Gastrocnemius medialis (tissue), 4 donors: ENCODE measurements at regions not wholly inside any gene's neighbourhood (a gene's known extent, or its start where the extent isn't known, plus 50 kb on each side); places are given as distances from the start of the nearest gene placed in this dataset.
A peak's percentile ranks its signal among the peaks of the same experiment; 100 is the strongest.

Experiments used
- CTCF ChIP-seq, 5 experiments: fragments of 450-650 bp in 3 of 5; fragments of 200-600 bp in 2 of 5; sonication (generic) in 2 of 5; IDR thresholded peaks in 4 of 5; conservative IDR thresholded peaks in 1 of 5; 1 replicate in 4 of 5; 2 replicates in 1 of 5; pipeline ENCODE4 v1.5.1; 2016 to 2019; ENCODE audit warnings: antibody characterized with exemption in 5 of 5, mild to moderate bottlenecking in 3 of 5, moderate library complexity in 3 of 5
- POLR2A ChIP-seq, 2 donors: fragments of 450-650 bp; IDR thresholded peaks; one replicate each; pipeline ENCODE4 v1.6.1; 2017; ENCODE audit warnings: antibody characterized with exemption in 2 of 2, mild to moderate bottlenecking in 2 of 2, moderate library complexity in 2 of 2

DNA sequence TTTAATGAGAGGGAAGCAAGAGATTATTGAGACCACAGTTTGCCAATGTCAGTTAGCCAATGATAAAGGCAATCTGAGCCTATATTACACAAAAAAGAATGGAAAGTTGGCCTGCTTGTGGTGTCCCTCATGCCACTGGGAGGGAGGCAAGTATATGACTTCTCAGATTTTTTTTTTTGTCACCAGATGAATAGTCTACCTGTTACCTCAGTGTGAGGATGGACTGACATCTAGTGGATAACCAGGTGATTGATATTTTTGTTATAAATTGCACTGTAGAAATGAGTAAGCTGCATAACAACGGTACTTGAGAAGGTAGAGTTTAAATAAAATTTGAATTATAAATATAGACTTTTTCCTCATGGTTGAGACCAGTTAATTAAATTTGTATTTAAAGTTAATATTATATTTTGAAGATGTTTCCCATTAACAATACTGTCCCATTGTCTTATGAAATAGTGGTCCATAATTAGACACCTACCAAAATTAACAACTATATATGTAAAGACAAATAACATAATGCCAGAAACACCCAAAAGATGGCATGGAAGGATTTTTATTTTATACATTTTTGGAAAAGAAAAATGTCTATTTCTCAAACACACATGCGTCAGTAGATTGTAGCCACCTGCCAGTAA lies 237.8 kb upstream of the GADL1 start:
- TF ChIP-seq POLR2A (IDR thresholded peaks at IDR 0.05) (no peak), CTCF (IDR thresholded peaks at IDR 0.05 in 4 of 5, conservative IDR thresholded peaks at IDR 0.05 in 1 of 5) (peak; percentile 41 to 77 (median 72))
